Limb (tissue), 2 donors: ENCODE measurements at regions not wholly inside any gene's neighbourhood (a gene's known extent, or its start where the extent isn't known, plus 50 kb on each side); places are given as distances from the start of the nearest gene placed in this dataset.
A peak's percentile ranks its signal among the peaks of the same experiment; 100 is the strongest.

Source experiments
- DNase-seq, 2 donors: peaks; one replicate each; pipeline ENCODE4 v3.0.0-alpha.2; 2016; ENCODE audit errors: extremely low spot score in 2 of 2

DNA sequence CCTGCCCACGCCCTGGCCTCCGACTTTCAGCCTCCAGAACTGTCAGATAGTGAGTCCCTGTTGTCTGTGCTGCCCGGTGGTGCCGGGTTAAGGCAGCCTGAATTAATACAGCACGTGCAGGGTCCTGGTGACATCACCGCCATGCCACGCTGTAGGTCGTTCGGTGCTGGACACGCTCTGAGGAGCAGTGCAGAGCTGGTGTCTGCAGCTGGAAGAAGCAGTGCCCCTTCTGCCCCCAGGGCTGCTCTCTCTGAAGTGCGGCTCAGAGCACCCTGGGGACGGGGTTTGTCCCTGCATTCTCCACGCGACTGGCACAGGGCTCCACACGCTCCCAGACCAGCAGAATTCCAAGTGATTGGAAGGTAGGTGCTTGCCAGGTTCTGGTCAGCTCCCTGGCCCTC lies 831.5 kb downstream of the TBC1D22A start:
- DNase-seq, result peak in 1 of 2 donors; percentile 11

DNA sequence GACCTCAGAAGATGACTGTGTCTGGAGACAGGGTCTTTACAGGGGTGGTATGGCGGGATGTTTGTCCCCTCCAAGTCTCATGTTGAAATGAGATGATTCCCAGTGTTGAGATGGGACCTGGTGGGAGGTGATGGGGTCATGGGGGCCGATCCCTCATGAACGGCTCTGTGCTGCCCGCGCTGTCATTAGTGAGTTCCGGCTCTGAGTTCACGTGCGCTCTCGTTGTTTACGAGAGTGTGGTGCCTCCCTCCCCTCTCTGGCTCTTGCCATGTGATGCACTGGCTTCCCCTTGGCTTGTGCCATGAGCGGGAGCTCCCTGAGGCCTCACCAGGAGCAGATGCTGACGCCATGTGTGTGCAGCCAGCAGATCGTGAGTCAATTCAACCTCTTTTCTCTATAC lies 830.8 kb downstream of the TBC1D22A start:
- DNase-seq, result peak in 1 of 2 donors; percentile 6

DNA sequence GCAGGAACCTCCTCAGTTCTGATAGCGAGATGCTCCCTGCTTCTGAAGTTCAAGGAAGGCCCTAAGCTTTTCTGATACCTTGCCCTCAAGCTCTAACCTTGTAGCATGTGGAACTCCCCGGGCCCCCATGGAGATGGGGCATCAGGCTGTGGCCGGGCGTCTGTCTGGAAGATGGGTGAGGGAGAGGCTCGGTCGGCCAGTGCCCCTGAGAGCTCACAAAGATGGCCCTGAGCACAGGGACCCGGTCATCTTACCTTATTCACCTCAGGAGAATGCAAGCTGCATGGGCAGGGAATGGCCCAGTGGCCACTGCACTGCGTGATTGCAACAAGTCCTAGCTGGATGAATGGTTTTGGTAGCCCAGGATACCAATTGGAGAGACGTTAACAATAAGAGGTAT lies 830.3 kb downstream of the TBC1D22A start:
- DNase-seq, result peak in 1 of 2 donors; percentile 7

DNA sequence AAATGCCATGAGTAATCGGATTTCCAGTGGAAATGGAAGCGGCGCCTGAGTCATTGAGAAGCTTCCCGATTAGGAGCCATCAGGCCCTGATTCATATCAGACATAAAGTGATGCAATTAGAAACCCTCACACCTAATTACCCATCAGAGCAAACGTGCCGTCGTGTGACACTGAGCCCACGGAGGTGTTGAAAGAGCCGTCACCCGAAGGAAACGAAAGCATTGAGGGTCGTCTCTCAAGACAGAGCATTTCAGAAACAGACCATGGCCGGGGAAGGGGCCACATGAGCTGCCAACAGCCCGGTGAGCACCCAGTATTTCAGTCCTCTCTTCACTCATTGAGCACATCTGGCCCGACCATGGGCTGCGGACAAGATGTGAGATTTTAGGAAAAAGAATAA lies 829.3 kb downstream of the TBC1D22A start:
- peak in 1 of 2 donors; percentile 7 for DNase-seq

DNA sequence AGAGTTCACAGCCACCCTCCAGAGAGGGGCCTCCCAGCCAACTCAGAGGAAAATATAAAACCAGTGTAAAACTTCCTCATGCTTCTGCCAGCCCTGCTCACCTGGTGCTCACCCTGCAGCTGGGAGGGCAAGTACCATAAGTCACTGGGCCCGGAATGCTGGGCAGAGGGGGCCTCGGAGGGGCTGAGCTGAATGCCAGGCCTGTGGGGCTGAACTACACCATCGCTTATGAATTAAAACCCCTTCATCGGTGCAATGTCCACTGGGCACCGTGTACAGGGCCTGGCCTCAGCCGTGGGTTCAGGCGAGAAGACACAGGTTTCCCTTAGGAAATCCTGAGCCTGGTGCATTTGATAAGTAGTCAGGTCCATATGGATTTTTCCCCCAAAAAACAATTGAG lies 828.6 kb downstream of the TBC1D22A start:
- peak in 1 of 2 donors; percentile 6 for DNase-seq

DNA sequence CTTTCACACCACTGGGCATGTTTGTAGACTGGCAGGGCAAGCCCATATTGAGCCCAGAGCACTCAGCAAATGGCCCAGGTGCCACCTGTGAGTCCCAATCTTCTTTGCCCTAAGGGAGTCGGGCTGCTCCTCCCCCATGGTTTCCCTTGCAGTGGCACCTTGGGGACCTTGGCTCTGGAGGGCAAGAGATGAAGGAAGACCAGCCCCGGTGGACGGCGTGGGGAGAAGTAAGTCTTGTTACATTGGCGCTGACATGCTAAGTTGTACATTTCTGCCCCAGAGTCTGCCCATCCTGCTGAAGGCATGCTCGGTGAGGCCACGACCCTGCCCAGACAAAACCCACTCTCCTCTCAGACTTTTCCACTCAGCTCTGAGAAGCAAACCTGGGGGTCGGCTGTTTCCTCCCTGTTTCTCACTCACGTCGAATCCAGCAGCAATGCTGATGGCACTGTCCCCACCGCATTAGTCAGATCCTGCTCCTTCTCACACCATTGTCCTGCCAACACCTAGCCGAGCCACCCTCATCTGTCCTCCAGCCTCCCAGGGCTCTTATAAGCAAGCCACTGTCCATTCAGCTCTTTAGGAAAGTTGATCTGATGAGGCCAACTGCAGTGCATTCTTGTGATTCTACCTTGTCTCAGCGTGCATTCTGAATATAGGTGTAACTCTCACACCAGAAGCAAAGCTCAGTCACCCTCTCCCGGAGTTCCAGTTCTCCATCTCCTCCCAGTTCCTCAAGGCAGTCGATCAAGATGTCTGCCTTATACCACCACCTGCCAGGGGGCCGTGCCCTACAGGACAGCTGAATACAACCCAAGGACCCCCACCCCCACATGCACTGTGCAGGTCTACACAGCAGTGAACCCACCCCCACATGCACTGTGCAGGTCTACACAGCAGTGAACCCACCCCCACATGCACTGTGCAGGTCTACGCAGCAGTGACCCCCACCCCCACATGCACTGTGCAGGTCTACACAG lies 827.1 kb downstream of the TBC1D22A start:
- DNase-seq, result peak in 1 of 2 donors; percentile 6

DNA sequence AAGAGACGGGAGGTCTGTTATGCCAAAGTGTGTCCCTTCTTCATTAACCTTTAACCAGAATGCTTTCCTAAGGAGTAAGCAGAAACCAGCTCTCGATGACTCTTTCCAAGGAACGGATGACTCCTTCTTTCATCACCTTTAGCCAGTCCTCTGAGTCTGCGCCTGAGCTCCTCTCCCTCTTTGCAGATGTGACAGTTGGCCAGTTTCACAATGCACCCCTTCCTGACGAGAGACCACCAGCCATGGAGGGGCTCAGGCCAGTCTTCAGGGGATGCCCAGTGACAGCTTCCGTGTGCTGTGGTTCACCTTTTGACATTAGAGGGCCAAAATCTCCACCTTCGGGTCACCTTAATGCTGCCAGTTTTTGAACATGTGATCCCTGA lies 826.1 kb downstream of the TBC1D22A start:
- peak in 1 of 2 donors; percentile 2 for DNase-seq

DNA sequence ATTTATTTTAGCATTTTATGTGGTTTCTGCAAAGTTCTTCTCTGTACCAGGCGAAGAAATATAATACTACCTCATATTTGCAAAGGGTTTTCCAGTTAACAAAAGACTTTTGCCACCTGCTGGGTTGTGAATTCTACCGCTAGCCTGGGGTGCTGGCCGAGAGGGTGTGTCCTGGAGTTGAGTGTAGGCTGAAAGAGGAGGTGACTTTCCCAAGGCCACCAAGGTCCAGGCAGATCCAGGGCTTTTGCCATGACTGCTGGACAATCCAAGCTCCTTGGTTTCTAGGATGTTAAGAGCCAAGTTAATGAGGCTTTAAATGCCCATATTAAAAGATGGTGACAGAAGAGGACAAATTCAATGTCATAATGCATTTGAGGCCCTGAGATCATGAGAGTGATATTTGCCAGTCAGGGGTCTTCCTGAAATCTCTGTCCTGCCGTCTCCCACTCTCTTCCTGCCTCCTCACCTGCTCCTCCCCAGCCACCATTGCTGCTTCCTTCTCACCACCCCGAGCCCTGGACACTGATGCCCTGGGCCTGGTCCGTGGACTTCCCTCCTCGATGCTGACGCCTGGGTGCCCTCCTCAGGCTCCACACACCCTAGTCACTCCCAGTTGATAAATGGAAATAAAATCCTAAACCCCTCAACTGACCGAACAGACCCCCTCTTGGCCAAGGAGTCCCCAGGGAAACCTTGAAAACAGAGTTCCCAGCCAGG lies 825.6 kb downstream of the TBC1D22A start:
- peak in 1 of 2 donors; percentile 0 for DNase-seq

DNA sequence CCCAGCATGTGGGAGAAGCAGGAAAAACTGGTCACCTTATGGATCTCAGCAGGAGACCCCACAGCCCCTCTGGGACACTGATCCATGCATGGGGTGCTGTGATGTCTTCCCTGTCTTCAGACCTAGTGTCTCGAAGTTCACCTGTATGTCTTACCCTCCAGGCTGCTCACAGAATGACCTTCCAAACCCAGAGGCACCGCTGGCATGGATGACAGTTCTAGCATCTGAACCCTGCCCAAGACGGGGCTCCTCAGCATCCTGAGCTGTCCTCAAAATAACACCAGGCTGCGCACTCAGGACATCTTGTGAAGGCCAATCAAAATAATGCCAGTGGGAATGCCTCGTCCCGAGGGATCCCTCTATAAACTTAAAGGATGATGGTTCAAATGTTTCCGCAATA lies 824.9 kb downstream of the TBC1D22A start:
- peak in 1 of 2 donors; percentile 16 for DNase-seq

DNA sequence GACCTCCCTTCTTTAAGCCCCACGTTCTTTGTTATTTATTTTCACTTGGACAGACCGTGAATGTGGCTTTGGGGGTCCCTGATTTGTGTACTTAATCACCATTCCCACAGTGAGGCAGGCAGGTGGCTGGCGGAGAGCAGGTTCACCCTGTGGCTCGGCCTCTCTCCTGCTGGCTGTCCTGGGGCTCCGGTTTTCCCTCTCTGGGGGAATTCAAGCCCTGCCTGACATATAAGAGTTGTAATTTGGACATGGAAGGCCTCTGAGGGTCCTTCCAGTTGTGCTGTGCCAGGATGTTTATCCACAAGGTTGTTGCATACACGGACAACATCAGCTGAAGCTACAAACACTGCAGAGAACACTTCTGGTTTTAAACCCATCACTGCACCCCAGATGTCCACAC lies 824.5 kb downstream of the TBC1D22A start:
- DNase-seq, result no peak

DNA sequence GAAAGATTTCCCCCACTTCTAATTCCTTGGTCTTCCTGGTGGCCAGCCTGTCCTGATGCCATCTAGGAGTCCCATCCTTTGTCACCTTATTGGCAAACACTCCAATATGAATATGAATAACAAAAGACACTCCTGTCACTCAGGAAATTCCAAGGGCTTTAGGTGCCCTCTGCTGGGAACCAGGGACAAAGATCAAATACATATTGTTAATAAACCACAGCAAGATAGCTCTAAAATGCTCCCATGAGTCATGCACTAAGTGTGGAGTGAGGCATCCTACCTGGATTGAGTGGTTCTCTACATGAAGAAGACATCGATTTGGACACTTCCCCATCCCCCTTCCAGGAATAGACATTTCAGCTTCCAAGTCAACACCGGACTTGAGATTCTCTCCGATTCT lies 823.6 kb downstream of the TBC1D22A start:
- peak in 1 of 2 donors; percentile 10 for DNase-seq

DNA sequence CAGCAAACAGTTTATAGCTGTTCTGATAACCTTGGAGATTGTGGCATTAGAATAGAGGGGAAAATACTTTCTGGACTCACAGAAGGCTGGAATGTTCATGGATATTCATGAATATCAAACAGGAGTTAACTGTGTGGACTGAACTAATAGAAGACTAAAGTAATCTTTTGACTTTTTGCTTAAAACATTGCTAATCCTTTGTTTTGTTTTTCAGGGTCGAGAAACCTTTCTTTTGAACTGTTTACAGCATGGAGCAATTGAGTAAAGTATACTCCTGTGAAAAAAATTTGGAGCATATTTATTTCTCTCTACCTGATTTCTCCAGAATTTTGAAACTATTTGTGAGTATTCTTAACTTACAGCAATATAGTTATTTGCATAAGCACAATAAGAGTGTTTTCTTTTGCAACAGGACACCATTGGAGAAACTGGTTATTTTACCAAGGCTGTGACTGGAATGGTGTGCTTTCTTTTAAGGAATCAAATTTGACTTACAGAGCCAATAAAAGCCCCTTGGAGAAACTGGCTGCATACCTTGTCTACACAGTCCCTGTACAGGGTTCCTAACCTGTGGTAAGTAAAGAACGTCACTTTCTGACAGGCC lies 821.6 kb downstream of the TBC1D22A start:
- no peak for DNase-seq

DNA sequence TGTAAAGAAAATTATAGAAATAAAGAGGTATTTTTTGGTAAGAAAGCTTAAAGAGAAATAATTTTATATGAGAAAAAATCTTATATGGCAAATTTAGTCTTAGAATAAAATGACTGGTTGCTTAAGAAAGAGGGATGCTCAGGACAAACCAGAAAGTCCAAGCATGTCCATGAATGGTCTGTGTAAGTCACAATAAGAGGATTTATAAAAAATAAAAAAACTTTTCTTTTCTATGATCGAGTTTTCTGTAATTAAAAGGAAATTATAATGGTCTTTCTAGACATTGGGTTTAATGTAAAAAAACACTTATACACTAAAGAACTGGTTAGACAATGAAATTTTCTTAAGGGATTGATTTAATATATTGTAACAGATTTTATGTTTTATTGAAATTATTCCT lies 819.6 kb downstream of the TBC1D22A start:
- no peak for DNase-seq

DNA sequence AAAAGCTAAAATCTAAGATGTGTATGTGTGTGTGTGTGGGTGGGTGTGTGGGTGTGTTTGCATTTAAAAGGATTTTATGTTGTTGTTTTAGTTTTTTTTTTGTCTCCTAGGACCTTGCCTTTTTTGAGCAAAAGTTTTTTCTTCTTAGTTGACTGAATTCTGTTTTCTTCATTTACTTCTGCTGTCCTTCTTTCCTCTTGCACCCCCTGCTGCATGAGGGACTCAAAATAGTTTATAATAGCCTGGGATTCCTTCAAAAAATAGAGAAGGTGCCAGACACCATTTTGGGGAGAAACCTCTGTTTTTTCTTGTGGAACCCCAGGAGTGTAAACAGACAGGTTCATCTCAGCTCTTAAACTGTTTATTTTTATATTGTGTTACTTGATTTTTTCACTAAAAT lies 817.7 kb downstream of the TBC1D22A start:
- DNase-seq, result no peak

DNA sequence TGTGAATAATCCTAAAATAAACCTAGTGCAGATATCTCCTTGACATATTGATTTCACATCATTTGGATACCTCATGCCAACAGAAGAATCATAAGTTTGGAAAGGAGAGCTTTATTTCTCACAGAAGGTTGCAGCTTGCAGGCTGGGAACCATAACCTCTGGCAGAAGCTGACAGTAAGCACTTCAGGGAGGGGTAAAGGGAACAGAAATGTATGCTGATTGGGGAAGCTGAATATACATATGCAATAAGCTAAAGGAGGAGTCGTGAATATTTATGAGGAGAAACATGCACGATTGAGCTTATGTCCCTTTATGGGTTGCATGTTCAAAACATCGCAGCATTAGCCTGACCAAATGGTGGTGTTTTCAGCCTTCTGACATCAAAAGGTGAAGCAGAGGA lies 814.5 kb downstream of the TBC1D22A start:
- DNase-seq, result peak in 1 of 2 donors; percentile 2

DNA sequence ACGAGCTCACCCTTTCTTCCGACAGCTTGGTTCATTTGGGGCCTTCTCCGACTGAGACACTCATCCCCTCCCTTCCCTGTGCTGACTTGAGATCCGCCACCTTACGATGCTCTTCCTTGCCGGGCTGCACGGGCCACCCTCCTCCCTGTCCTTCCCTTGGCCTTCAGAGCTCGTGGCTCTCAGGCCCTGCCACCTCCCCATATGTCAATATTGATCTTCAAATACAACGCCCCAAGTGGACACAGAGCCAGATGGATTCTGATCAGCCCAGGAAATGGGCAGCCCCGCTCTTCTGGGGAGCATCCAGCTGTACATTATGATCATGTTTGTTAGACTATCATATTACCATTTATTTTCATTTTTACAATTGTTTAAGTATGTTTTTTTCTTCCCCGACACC lies 812.8 kb downstream of the TBC1D22A start:
- no peak for DNase-seq

DNA sequence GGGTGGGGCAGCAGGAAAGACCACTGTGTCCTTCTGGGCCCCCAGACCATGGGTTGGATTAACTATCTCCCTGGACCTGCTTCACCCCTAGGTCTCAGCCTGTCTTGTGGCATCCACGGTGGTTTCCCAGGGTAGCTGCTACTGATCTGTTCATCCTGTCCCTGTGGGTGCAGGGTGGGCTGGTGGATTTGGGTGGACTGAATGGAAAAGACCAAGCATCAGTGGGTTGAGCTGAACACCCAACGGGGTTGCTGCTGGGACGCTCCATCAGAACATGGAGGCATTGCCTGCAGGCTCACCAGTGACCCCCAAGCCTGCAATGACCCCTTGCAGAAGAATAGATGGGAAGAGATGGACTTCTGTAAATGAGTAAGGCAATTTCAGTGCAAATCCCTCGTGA lies 812.1 kb downstream of the TBC1D22A start:
- DNase-seq, result no peak

DNA sequence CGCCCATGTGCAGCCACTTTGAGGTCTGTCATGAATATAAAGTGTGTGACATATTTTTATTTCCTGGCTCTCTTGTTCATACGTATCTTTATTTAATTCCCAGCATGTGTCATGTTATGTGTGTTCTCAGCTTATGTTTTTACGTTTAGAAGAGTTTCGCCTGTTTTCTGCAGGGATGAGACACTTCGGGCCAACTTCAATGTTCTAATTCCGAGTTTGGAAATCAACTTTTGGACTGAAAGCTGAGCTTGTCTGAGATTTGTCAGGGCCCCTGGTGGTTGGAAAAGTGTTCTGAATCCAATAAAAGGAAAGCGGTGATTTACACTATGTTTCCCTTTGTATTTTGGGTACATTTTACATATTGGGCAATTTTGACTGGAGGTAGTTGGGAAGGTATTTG lies 810.7 kb downstream of the TBC1D22A start:
- no peak for DNase-seq

DNA sequence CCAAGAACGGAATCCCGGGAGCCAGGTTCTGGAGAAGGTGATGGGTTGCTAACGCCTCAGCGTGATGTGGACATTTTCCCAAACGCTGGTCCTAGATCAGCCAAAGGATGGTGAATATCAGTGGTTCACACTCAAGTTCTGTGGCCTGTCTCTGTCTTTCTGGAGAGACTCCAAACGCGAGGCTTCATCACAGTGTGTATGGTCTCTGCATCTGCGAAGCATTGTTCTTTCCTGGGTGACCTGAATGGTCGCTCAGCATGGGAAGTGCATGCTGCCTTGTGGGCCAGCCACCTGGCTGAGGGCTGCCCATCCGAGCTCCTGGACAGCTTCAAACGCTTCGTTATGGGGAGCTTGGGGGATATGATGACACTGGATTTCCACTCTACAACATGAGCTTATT lies 810.0 kb downstream of the TBC1D22A start:
- no peak for DNase-seq

DNA sequence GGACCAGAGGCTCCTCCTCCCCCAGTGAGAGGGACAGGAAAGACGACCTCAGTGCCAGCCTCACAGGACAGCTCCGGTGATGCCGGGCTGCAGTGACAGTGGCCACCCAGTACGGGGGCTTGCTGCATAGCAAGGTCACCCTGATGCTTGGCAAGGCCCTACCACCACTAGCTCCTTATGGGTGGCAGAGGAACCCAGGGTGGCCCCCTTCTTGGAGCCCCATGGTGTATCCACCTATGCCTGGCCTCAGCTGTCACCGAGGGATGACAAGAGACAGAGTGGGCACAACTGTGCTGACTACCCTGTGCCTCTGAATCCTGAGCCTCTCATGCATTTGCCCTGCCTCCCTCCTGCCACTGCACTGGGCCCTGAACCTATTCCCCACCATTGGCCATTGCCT lies 809.2 kb downstream of the TBC1D22A start:
- no peak for DNase-seq

DNA sequence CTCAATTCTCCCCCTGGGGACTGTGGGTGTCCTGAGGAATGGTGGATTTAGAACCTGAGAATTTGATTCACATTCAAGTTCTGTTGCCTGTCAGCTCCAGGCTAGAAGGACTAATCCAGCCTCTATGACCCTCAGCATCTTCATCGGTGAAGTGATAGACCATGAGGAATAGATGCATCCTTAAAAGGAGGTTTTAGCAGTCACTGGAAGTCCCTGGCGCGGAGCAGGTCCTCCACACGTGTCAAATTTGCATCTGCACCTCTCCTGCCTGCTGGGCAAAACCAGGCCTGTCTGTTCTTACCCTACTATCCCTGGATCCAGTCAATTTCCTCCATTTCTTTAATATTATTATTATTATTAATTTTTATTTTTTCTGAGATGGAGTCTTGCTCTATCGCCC lies 808.4 kb downstream of the TBC1D22A start:
- DNase-seq, result no peak

DNA sequence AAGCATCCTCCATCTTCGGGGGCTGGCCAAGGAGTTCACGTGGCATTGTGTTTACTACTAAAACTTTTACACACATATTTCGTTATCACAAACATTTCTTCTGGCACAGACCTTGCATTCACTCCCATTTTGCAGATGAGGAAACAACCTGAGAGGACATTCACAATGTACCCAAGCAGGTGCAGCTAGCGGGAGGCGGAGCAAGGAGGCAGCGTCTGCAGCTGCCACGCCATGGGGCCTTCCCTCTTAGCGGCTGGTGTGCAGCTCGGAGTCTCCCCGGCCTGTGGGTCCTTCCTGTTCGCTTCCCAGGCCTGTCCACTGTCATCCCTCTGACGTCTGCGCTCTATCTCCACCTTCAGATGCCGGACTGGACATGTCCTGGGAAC lies 807.8 kb downstream of the TBC1D22A start:
- DNase-seq, result no peak
